NCI-H526 (cell line): ENCODE measurements at regions not wholly inside any gene's neighbourhood (a gene's known extent, or its start where the extent isn't known, plus 50 kb on each side); places are given as distances from the start of the nearest gene placed in this dataset.
"Not testable (repeated sequence)": the region's sequence is repeated elsewhere in the genome, so short reads cannot be mapped to it uniquely, and the experiment has no call there.

Source experiments
- DNase-seq, 2 experiments: peaks; one replicate each; lab custom pipeline; 2025; lab: John Stamatoyannopoulos, UW

GRCh38 chrX:34270434-34270833, 138.3 kb upstream of the FAM47A start:
- DNase-seq, result no peak

- DNase-seq, result no peak
These were observed 106.8 kb upstream of the FAM47A start for GRCh38 chrX:34238896-34239295.

- not testable (repeated sequence) for DNase-seq
These were observed 98.0 kb upstream of the FAM47A start for GRCh38 chrX:34230156-34230555.

- DNase-seq, result no peak
These were observed 95.7 kb upstream of the FAM47A start for GRCh38 chrX:34227804-34228203.

- DNase-seq, result no peak
These were observed 91.5 kb upstream of the FAM47A start for GRCh38 chrX:34223574-34223973.

GRCh38 chrX:34218063-34218462, 85.9 kb upstream of the FAM47A start:
- no peak for DNase-seq

- DNase-seq, result no peak
These were observed 65.8 kb upstream of the FAM47A start for GRCh38 chrX:34197946-34198345.
